ENCODE measurements at regions not wholly inside any gene's neighbourhood (a gene's known extent, or its start where the extent isn't known, plus 50 kb on each side); places are given as distances from the start of the nearest gene placed in this dataset.

- H3K27me3 Mint-ChIP-seq (ENCODE audit: unreplicated experiment) = no peaks in the 10 kb centered on the region
- no peak overlapping the region for H3K4me3 Mint-ChIP-seq (ENCODE audit: unreplicated experiment)
- no peak overlapping the region for H3K27ac Mint-ChIP-seq (ENCODE audit: unreplicated experiment)
- H3K36me3 Mint-ChIP-seq (ENCODE audit: low read depth, unreplicated experiment) = no peaks in the 10 kb centered on the region
- no peaks in the 10 kb centered on the region for H3K9me3 Mint-ChIP-seq (ENCODE audit: unreplicated experiment)
- no peaks in the 10 kb centered on the region for H3K4me1 Mint-ChIP-seq (ENCODE audit: unreplicated experiment)
- no peak for TF ChIP-seq CTCF (IDR thresholded peaks at IDR 0.05; ENCODE audit: unreplicated experiment)
- DNase-seq (ENCODE audit: low spot score) = no peak
Observed at GRCh38 chr11:43074810-43075209, 237.0 kb upstream of the API5 start.

- TF ChIP-seq CTCF (IDR thresholded peaks at IDR 0.05; ENCODE audit: unreplicated experiment) = no peak
- H3K9me3 Mint-ChIP-seq (ENCODE audit: unreplicated experiment) = no peaks in the 10 kb centered on the region
- peaks cover 2% of the 10 kb centered on the region for H3K27me3 Mint-ChIP-seq (ENCODE audit: unreplicated experiment)
- DNase-seq (ENCODE audit: low spot score) = no peak
- no peak overlapping the region for H3K27ac Mint-ChIP-seq (ENCODE audit: unreplicated experiment)
- no peaks in the 10 kb centered on the region for H3K36me3 Mint-ChIP-seq (ENCODE audit: low read depth, unreplicated experiment)
- H3K4me3 Mint-ChIP-seq (ENCODE audit: unreplicated experiment) = no peak overlapping the region
- no peaks in the 10 kb centered on the region for H3K4me1 Mint-ChIP-seq (ENCODE audit: unreplicated experiment)
Observed at GRCh38 chr11:43101113-43101512, 210.7 kb upstream of the API5 start.

GRCh38 chr11:43116071-43116470, 195.7 kb upstream of the API5 start:
- Mint-ChIP-seq H3K4me1 (ENCODE audit: unreplicated experiment) (no peaks in the 10 kb centered on the region), H3K36me3 (ENCODE audit: low read depth, unreplicated experiment) (no peaks in the 10 kb centered on the region), H3K4me3 (ENCODE audit: unreplicated experiment) (no peak overlapping the region), H3K27me3 (ENCODE audit: unreplicated experiment) (no peaks in the 10 kb centered on the region), H3K9me3 (ENCODE audit: unreplicated experiment) (peaks cover 5% of the 10 kb centered on the region), H3K27ac (ENCODE audit: unreplicated experiment) (no peak overlapping the region)
- DNase-seq (ENCODE audit: low spot score) = no peak
- TF ChIP-seq CTCF (IDR thresholded peaks at IDR 0.05; ENCODE audit: unreplicated experiment) = no peak

- peaks cover 1% of the 10 kb centered on the region for H3K27me3 Mint-ChIP-seq (ENCODE audit: unreplicated experiment)
- no peaks in the 10 kb centered on the region for H3K4me1 Mint-ChIP-seq (ENCODE audit: unreplicated experiment)
- no peak overlapping the region for H3K4me3 Mint-ChIP-seq (ENCODE audit: unreplicated experiment)
- no peak for DNase-seq (ENCODE audit: low spot score)
- no peaks in the 10 kb centered on the region for H3K36me3 Mint-ChIP-seq (ENCODE audit: low read depth, unreplicated experiment)
- no peak for TF ChIP-seq CTCF (IDR thresholded peaks at IDR 0.05; ENCODE audit: unreplicated experiment)
- H3K9me3 Mint-ChIP-seq (ENCODE audit: unreplicated experiment) = peaks cover 15% of the 10 kb centered on the region
- no peak overlapping the region for H3K27ac Mint-ChIP-seq (ENCODE audit: unreplicated experiment)
Observed at GRCh38 chr11:43119275-43119970, 192.4 kb upstream of the API5 start.

- peaks cover 15% of the 10 kb centered on the region for H3K9me3 Mint-ChIP-seq (ENCODE audit: unreplicated experiment)
- no peaks in the 10 kb centered on the region for H3K36me3 Mint-ChIP-seq (ENCODE audit: low read depth, unreplicated experiment)
Observed at GRCh38 chr11:43122546-43122945, 189.2 kb upstream of the API5 start.

More at GRCh38 chr11:43122546-43122945, 189.2 kb upstream of the API5 start:
- H3K4me1 Mint-ChIP-seq (ENCODE audit: unreplicated experiment) = no peaks in the 10 kb centered on the region
- TF ChIP-seq CTCF (IDR thresholded peaks at IDR 0.05; ENCODE audit: unreplicated experiment) = no peak
- H3K27ac Mint-ChIP-seq (ENCODE audit: unreplicated experiment) = no peak overlapping the region
- no peak overlapping the region for H3K4me3 Mint-ChIP-seq (ENCODE audit: unreplicated experiment)
- no peak for DNase-seq (ENCODE audit: low spot score)
- peaks cover 1% of the 10 kb centered on the region for H3K27me3 Mint-ChIP-seq (ENCODE audit: unreplicated experiment)
